HCT116 (cell line): ENCODE measurements at regions not wholly inside any gene's neighbourhood (a gene's known extent, or its start where the extent isn't known, plus 50 kb on each side); places are given as distances from the start of the nearest gene placed in this dataset.

Experiments
- CTCF ChIP-seq, 3 experiments: fragments of 200-600 bp in 1 of 3; sonication (generic) in 1 of 3; IDR thresholded peaks in 2 of 3; conservative IDR thresholded peaks in 1 of 3; 2 replicates each; pipeline ENCODE4 v1.5.1; 2012 to 2017; ENCODE audit warnings: low read depth in 2 of 3, low read length in 2 of 3, antibody characterized with exemption in 1 of 3, borderline replicate concordance in 1 of 3, control low read depth in 1 of 3, mild to moderate bottlenecking in 1 of 3, mixed read lengths in 1 of 3, mixed run types in 1 of 3, moderate library complexity in 1 of 3; ENCODE audit not compliant: insufficient read depth in 1 of 3
- POLR2A ChIP-seq: IDR thresholded peaks from 2 replicates; pipeline ENCODE4 v1.7.0; 2011; ENCODE audit warnings: borderline replicate concordance; ENCODE audit not compliant: insufficient read depth, insufficient read length; ENCODE audit errors: extremely low read depth
- POLR2AphosphoS5 ChIP-seq: IDR thresholded peaks from 2 replicates; pipeline ENCODE4 v1.6.1; 2011; ENCODE audit warnings: mild to moderate bottlenecking, low read depth, low read length, moderate library complexity
- SP1 ChIP-seq: IDR thresholded peaks from 2 replicates; pipeline ENCODE4 v1.6.1; 2012; ENCODE audit warnings: low read depth

- TF ChIP-seq POLR2A (no peak), CTCF (IDR thresholded peaks at IDR 0.05 in 2 of 3, conservative IDR thresholded peaks at IDR 0.05 in 1 of 3; ENCODE audit: borderline replicate concordance in 1 of 3, insufficient read depth in 1 of 3, low read depth in 2 of 3, low read length in 2 of 3) (no peak), POLR2AphosphoS5 (no peak), SP1 (no peak)
Observed at GRCh38 chr21:31497914-31498313, 153.9 kb upstream of the TIAM1 start.
